ENCODE measurements at regions not wholly inside any gene's neighbourhood (a gene's known extent, or its start where the extent isn't known, plus 50 kb on each side); places are given as distances from the start of the nearest gene placed in this dataset.

DNA sequence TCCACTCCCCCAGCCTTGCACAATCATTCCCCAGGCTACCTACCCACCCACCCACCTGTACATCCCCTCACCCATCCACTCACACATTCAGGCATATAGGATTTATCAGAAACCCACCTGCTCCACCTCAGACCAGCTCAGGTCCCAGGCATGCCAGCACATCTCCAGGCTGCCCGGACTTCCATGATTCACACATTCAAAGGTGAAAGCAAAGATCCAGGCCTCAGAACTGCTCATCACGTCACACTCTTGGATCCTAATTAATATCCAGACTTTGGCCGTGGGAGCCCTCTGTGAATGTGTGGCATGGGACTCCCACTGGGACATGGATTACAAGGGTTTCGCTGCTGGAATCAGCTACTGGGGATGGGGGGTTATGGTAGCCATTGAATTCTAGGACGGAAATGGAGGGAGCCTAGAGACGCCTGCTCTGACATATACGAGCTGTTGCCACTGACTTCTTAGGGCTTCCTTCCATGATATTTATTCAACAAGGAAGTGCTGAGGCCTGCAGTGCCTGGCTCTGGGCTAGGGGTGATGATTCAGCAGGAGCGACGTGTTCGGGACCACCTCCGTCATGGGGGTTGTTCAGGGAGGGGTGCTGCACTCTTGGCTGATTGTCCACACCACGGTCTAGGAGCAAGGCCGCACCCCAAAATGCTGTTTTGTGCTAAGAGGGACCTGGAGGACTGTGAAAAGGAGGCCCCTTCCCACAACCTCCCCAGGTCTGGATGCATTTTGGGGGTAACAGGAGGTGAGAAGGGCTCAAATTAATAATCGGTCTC is 56.9 kb upstream of the ADRA2C start:
- H3K4me3 ChIP-seq (ENCODE audit: low read length) = no peak overlapping the region
- H3K79me2 ChIP-seq (replicated peaks; ENCODE audit: insufficient read depth, low read length) = no peaks in the 10 kb centered on the region
- TF ChIP-seq RAD21 (conservative IDR thresholded peaks at IDR 0.05) (no peak), TAF1 (IDR thresholded peaks at IDR 0.05; ENCODE audit: low read depth) (no peak), POLR2AphosphoS5 (IDR thresholded peaks at IDR 0.05) (no peak), SMC3 (conservative IDR thresholded peaks at IDR 0.05; ENCODE audit: poor library complexity) (no peak), EP300 (conservative IDR thresholded peaks at IDR 0.05; ENCODE audit: poor library complexity, severe bottlenecking) (no peak)
- TF ChIP-seq, protein P1, sequence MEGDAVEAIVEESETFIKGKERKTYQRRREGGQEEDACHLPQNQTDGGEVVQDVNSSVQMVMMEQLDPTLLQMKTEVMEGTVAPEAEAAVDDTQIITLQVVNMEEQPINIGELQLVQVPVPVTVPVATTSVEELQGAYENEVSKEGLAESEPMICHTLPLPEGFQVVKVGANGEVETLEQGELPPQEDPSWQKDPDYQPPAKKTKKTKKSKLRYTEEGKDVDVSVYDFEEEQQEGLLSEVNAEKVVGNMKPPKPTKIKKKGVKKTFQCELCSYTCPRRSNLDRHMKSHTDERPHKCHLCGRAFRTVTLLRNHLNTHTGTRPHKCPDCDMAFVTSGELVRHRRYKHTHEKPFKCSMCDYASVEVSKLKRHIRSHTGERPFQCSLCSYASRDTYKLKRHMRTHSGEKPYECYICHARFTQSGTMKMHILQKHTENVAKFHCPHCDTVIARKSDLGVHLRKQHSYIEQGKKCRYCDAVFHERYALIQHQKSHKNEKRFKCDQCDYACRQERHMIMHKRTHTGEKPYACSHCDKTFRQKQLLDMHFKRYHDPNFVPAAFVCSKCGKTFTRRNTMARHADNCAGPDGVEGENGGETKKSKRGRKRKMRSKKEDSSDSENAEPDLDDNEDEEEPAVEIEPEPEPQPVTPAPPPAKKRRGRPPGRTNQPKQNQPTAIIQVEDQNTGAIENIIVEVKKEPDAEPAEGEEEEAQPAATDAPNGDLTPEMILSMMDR (IDR thresholded peaks at IDR 0.05; ENCODE audit: poor library complexity, severe bottlenecking) = no peak
- no peaks in the 10 kb centered on the region for H3K9me3 ChIP-seq (ENCODE audit: low read length)
- no peak overlapping the region for H3K4me2 ChIP-seq (ENCODE audit: low read length)
- no peaks in the 10 kb centered on the region for H3K9me2 ChIP-seq (ENCODE audit: insufficient read depth, low read length)
- no peaks in the 10 kb centered on the region for H3K36me3 ChIP-seq (ENCODE audit: insufficient read depth, low read length)
- no peak overlapping the region for H3K9ac ChIP-seq (ENCODE audit: low read length)
- no peak overlapping the region for H2AFZ ChIP-seq (ENCODE audit: low read depth, low read length)
- H4K20me1 ChIP-seq (ENCODE audit: insufficient read depth) = no peaks in the 10 kb centered on the region
- no peak overlapping the region for H3K27ac ChIP-seq (ENCODE audit: low read length)
- no peaks in the 10 kb centered on the region for H3F3A ChIP-seq (ENCODE audit: insufficient read depth, low read length, poor library complexity, severe bottlenecking)
- no peaks in the 10 kb centered on the region for H3K27me3 ChIP-seq (ENCODE audit: insufficient read depth, low read depth, low read length)

DNA sequence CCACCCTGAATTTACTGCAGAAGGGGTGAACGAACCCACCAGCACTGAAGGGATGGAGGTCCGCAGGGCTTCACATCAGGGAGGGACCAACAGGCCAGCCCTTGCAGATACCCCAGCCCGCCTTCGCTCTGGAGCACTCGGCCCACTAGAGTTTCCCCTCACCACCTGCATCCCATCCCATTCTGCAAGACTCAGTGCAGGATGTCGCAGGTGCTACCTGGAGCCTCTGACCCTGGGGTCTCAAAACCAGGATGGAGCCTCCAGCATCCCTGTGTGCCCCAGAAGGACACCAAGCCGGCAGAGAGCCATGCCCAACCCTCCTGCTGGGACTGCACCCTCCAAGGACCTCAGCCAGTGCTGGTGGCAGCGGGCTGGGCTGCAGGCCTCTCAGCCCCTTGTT is 57.6 kb upstream of the ADRA2C start:
- TF ChIP-seq EP300 (conservative IDR thresholded peaks at IDR 0.05; ENCODE audit: poor library complexity, severe bottlenecking) (no peak), SMC3 (conservative IDR thresholded peaks at IDR 0.05; ENCODE audit: poor library complexity) (no peak), TAF1 (IDR thresholded peaks at IDR 0.05; ENCODE audit: low read depth) (no peak), POLR2AphosphoS5 (IDR thresholded peaks at IDR 0.05) (no peak), EZH2 (IDR thresholded peaks at IDR 0.05; ENCODE audit: borderline replicate concordance, insufficient read depth, low read length, poor library complexity, severe bottlenecking) (no peak), RAD21 (conservative IDR thresholded peaks at IDR 0.05) (no peak), MXI1 (conservative IDR thresholded peaks at IDR 0.05; ENCODE audit: poor library complexity, severe bottlenecking) (no peak)
- TF ChIP-seq, protein P1 (IDR thresholded peaks at IDR 0.05; ENCODE audit: poor library complexity, severe bottlenecking) = no peak
- TF ChIP-seq, protein P2, sequence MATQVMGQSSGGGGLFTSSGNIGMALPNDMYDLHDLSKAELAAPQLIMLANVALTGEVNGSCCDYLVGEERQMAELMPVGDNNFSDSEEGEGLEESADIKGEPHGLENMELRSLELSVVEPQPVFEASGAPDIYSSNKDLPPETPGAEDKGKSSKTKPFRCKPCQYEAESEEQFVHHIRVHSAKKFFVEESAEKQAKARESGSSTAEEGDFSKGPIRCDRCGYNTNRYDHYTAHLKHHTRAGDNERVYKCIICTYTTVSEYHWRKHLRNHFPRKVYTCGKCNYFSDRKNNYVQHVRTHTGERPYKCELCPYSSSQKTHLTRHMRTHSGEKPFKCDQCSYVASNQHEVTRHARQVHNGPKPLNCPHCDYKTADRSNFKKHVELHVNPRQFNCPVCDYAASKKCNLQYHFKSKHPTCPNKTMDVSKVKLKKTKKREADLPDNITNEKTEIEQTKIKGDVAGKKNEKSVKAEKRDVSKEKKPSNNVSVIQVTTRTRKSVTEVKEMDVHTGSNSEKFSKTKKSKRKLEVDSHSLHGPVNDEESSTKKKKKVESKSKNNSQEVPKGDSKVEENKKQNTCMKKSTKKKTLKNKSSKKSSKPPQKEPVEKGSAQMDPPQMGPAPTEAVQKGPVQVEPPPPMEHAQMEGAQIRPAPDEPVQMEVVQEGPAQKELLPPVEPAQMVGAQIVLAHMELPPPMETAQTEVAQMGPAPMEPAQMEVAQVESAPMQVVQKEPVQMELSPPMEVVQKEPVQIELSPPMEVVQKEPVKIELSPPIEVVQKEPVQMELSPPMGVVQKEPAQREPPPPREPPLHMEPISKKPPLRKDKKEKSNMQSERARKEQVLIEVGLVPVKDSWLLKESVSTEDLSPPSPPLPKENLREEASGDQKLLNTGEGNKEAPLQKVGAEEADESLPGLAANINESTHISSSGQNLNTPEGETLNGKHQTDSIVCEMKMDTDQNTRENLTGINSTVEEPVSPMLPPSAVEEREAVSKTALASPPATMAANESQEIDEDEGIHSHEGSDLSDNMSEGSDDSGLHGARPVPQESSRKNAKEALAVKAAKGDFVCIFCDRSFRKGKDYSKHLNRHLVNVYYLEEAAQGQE (IDR thresholded peaks at IDR 0.05; ENCODE audit: borderline replicate concordance) = no peak
- Histone ChIP-seq H3K27ac (ENCODE audit: low read length) (no peak overlapping the region), H3K9me2 (ENCODE audit: insufficient read depth, low read length) (no peaks in the 10 kb centered on the region), H4K20me1 (ENCODE audit: insufficient read depth) (no peaks in the 10 kb centered on the region), H3K79me2 (replicated peaks; ENCODE audit: insufficient read depth, low read length) (no peaks in the 10 kb centered on the region), H3K4me3 (ENCODE audit: low read length) (no peak overlapping the region), H3K9me3 (ENCODE audit: low read length) (no peaks in the 10 kb centered on the region), H2AFZ (ENCODE audit: low read depth, low read length) (no peak overlapping the region), H3K27me3 (ENCODE audit: insufficient read depth, low read depth, low read length) (no peaks in the 10 kb centered on the region), H3K9ac (ENCODE audit: low read length) (no peak overlapping the region), H3K4me2 (ENCODE audit: low read length) (no peak overlapping the region), H3K36me3 (ENCODE audit: insufficient read depth, low read length) (no peaks in the 10 kb centered on the region), H3F3A (ENCODE audit: insufficient read depth, low read length, poor library complexity, severe bottlenecking) (no peaks in the 10 kb centered on the region)

Data from neural cell (in vitro differentiated cells).